Peyer's patch (tissue), 4 donors: ENCODE measurements at regions not wholly inside any gene's neighbourhood (a gene's known extent, or its start where the extent isn't known, plus 50 kb on each side); places are given as distances from the start of the nearest gene placed in this dataset.

ENCODE experiments used
- DNase-seq, 3 donors: peaks; one replicate each; pipeline ENCODE4 v3.0.0-alpha.2; 2017 to 2019
- H3K27ac ChIP-seq, 4 donors: fragments of 200-600 bp; sonication (generic); one replicate each; pipeline ENCODE4 v1.5.1; 2016 to 2019
- H3K27me3 ChIP-seq, 2 donors: fragments of 200-600 bp; sonication (generic); one replicate each; pipeline ENCODE4 v1.5.1; 2019
- H3K36me3 ChIP-seq, 3 donors: fragments of 200-600 bp; sonication (generic); one replicate each; pipeline ENCODE4 v1.5.1; 2016 to 2019
- H3K4me1 ChIP-seq, 4 donors: fragments of 200-600 bp; sonication (generic); one replicate each; pipeline ENCODE4 v1.5.1; 2016 to 2019
- H3K4me3 ChIP-seq, 4 donors: fragments of 200-600 bp; sonication (generic); 1 replicate in 3 of 4; 2 replicates in 1 of 4; pipeline ENCODE4 v1.5.1; 2016 to 2019; ENCODE audit warnings: mild to moderate bottlenecking in 1 of 4
- H3K9me3 ChIP-seq, 4 donors: fragments of 200-600 bp; sonication (generic); one replicate each; pipeline ENCODE4 v1.5.1; 2016 to 2019; ENCODE audit warnings: mild to moderate bottlenecking in 1 of 4
- POLR2A ChIP-seq, 2 donors: fragments of 450-650 bp; IDR thresholded peaks; one replicate each; pipeline ENCODE4 v1.5.1; 2017; ENCODE audit warnings: antibody characterized with exemption in 2 of 2, mild to moderate bottlenecking in 2 of 2, moderate library complexity in 2 of 2
- TF ChIP-seq, protein P1 (sequence below), 6 experiments: fragments of 450-650 bp in 4 of 6; fragments of 200-600 bp in 2 of 6; sonication (generic) in 1 of 6; IDR thresholded peaks; one replicate each; pipeline ENCODE4 v1.5.1; 2017 to 2019; ENCODE audit warnings: antibody characterized with exemption in 6 of 6, mild to moderate bottlenecking in 3 of 6, moderate library complexity in 1 of 6

DNA sequence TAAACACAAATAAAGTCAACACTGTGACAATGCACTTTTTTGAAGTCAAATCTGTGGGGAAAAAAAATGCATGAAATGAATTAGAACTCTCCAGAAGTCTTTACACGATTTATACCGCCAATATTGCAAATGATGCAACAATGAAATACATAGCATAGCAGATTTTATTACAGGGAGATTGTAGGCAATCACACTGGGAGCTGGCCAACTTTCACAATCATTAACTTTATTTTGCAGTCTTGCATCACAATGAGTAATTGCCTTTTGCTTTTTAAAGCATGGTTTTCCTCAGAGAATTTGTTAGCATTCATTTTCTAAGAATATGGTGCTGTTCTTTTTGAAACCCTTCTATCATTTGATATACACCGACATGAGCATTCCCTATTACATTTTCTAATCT lies 366.4 kb upstream of the FSIP2 start:
- Histone ChIP-seq H3K4me3 (no peak overlapping the region), H3K4me1 (no peaks in the 10 kb centered on the region), H3K27me3 (no peaks in the 10 kb centered on the region), H3K9me3 (no peaks in the 10 kb centered on the region), H3K27ac (no peak overlapping the region), H3K36me3 (no peaks in the 10 kb centered on the region)
- TF ChIP-seq, protein P1, sequence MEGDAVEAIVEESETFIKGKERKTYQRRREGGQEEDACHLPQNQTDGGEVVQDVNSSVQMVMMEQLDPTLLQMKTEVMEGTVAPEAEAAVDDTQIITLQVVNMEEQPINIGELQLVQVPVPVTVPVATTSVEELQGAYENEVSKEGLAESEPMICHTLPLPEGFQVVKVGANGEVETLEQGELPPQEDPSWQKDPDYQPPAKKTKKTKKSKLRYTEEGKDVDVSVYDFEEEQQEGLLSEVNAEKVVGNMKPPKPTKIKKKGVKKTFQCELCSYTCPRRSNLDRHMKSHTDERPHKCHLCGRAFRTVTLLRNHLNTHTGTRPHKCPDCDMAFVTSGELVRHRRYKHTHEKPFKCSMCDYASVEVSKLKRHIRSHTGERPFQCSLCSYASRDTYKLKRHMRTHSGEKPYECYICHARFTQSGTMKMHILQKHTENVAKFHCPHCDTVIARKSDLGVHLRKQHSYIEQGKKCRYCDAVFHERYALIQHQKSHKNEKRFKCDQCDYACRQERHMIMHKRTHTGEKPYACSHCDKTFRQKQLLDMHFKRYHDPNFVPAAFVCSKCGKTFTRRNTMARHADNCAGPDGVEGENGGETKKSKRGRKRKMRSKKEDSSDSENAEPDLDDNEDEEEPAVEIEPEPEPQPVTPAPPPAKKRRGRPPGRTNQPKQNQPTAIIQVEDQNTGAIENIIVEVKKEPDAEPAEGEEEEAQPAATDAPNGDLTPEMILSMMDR (IDR thresholded peaks at IDR 0.05) = no peak
- no peak for TF ChIP-seq POLR2A (IDR thresholded peaks at IDR 0.05)
- DNase-seq = peak in 1 of 3 donors; percentile 56

DNA sequence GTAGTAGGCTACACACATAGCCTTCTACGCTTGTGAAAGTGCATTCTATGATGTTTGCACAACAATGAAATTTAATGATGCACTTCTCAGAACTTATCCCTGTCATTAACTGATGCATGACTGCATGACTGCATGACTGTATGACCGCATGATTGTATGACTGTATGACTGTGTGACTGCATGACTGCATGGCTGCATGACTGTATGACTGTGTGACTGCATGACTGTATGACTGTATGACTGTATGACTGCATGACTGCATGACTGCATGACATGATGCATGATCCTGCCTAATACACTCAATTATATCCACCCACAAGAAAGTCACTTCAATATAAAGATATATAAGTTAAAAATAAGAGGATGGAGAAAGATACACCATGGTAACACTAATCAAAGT lies 365.4 kb upstream of the FSIP2 start:
- H3K27me3 ChIP-seq = no peaks in the 10 kb centered on the region
- no peak for DNase-seq
- H3K27ac ChIP-seq = no peak overlapping the region
- H3K9me3 ChIP-seq = no peaks in the 10 kb centered on the region
- no peak overlapping the region for H3K4me3 ChIP-seq
- no peaks in the 10 kb centered on the region for H3K4me1 ChIP-seq
- no peaks in the 10 kb centered on the region for H3K36me3 ChIP-seq
- TF ChIP-seq, protein P1 (IDR thresholded peaks at IDR 0.05) = no peak
- no peak for TF ChIP-seq POLR2A (IDR thresholded peaks at IDR 0.05)

DNA sequence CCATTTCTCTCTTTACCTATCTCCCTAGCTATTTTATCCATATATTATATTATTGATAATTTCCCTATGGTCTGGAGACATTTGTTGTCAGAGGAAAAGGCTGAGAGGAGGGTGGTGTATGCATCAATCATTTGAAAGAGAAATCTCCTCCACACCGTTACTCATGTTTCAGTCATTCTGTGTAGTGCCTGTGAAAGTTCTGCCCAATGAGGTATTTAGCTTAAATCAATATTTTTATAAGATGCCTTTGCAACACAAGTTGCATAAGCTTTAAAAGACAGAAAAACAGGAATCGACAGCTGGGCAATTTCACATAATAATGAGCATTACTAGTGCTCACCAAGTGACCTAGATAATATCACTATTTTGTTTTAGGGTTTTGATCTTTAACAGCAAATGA lies 363.7 kb upstream of the FSIP2 start:
- Histone ChIP-seq H3K4me1 (no peaks in the 10 kb centered on the region), H3K27ac (no peak overlapping the region), H3K9me3 (no peaks in the 10 kb centered on the region), H3K27me3 (no peaks in the 10 kb centered on the region), H3K36me3 (no peaks in the 10 kb centered on the region), H3K4me3 (no peak overlapping the region)
- TF ChIP-seq, protein P1 (IDR thresholded peaks at IDR 0.05) = no peak
- no peak for TF ChIP-seq POLR2A (IDR thresholded peaks at IDR 0.05)
- no peak for DNase-seq

DNA sequence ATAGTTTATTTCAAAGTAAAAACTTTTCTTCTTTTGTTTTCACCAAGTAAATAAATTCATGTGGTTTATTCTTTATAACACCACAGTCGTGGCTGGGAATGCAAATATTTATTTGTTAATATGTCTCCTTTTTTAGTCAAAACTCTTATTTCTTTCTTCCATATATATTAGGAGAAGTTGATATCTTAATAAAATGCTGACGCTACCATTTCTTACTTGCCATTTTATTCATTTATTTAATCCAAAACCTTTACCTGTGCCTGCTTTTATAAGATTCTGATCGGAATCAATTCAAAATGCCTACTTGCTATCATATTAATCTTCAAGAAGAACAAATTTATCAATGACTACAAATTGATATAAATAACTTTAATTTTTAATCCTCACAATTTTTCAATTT lies 362.9 kb upstream of the FSIP2 start:
- TF ChIP-seq POLR2A (IDR thresholded peaks at IDR 0.05) = no peak
- TF ChIP-seq, protein P1 (IDR thresholded peaks at IDR 0.05) = no peak
- no peak for DNase-seq
- no peaks in the 10 kb centered on the region for H3K4me1 ChIP-seq
- H3K9me3 ChIP-seq = no peaks in the 10 kb centered on the region
- no peaks in the 10 kb centered on the region for H3K36me3 ChIP-seq
- H3K4me3 ChIP-seq = no peak overlapping the region
- no peak overlapping the region for H3K27ac ChIP-seq
- no peaks in the 10 kb centered on the region for H3K27me3 ChIP-seq

DNA sequence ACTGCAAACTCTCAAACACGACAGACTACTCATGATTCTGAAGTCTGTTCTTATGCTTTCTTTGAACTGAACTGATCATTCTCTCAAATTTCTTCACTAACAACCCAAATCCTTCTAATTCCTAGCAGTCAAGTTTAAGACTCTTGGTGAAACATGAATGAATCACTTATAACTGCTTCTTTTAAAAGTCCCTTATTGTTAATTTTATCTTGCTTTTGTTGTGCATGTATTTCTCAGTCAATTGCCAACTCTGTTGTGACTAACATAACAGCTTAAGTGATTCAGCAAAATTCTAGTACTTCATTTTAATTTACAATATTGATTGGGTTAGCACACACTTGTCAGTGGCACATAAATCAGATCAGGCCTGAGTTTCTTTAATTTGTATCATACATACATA lies 357.0 kb upstream of the FSIP2 start:
- DNase-seq = no peak
- Histone ChIP-seq H3K4me1 (no peaks in the 10 kb centered on the region), H3K4me3 (no peak overlapping the region), H3K27ac (no peak overlapping the region), H3K36me3 (no peaks in the 10 kb centered on the region), H3K27me3 (no peaks in the 10 kb centered on the region), H3K9me3 (no peaks in the 10 kb centered on the region)
- TF ChIP-seq POLR2A (IDR thresholded peaks at IDR 0.05) = no peak
- TF ChIP-seq, protein P1 (IDR thresholded peaks at IDR 0.05) = no peak
